ENCODE measurements at regions not wholly inside any gene's neighbourhood (a gene's known extent, or its start where the extent isn't known, plus 50 kb on each side); places are given as distances from the start of the nearest gene placed in this dataset.

GRCh38 chr2:234341306-234341985, 155.4 kb downstream of the ARL4C start:
- no peak for DNase-seq (ENCODE audit: low read depth in 2 of 2, low spot score in 1 of 2)

GRCh38 chr2:234339501-234339900, 157.4 kb downstream of the ARL4C start:
- DNase-seq (ENCODE audit: low read depth in 2 of 2, low spot score in 1 of 2), result no peak

- DNase-seq (ENCODE audit: low read depth in 2 of 2, low spot score in 1 of 2), result no peak
These were observed 157.9 kb downstream of the ARL4C start for GRCh38 chr2:234339011-234339410.

GRCh38 chr2:234335661-234336228, 161.1 kb downstream of the ARL4C start:
- DNase-seq (ENCODE audit: low read depth in 2 of 2, low spot score in 1 of 2), result peak; percentile 9 to 16

GRCh38 chr2:234334756-234335155, 162.1 kb downstream of the ARL4C start:
- no peak for DNase-seq (ENCODE audit: low read depth in 2 of 2, low spot score in 1 of 2)

GRCh38 chr2:234334151-234334550, 162.7 kb downstream of the ARL4C start:
- no peak for DNase-seq (ENCODE audit: low read depth in 2 of 2, low spot score in 1 of 2)

- DNase-seq (ENCODE audit: low read depth in 2 of 2, low spot score in 1 of 2), result no peak
These were observed 163.4 kb downstream of the ARL4C start for GRCh38 chr2:234333168-234334130.

- DNase-seq (ENCODE audit: low read depth in 2 of 2, low spot score in 1 of 2), result no peak
These were observed 164.9 kb downstream of the ARL4C start for GRCh38 chr2:234331966-234332365.

- DNase-seq (ENCODE audit: low read depth in 2 of 2, low spot score in 1 of 2), result no peak
These were observed 165.3 kb downstream of the ARL4C start for GRCh38 chr2:234331566-234331965.

GRCh38 chr2:234330902-234331301, 166.0 kb downstream of the ARL4C start:
- no peak for DNase-seq (ENCODE audit: low read depth in 2 of 2, low spot score in 1 of 2)

- DNase-seq (ENCODE audit: low read depth in 2 of 2, low spot score in 1 of 2), result no peak
These were observed 167.5 kb downstream of the ARL4C start for GRCh38 chr2:234329202-234329960.

GRCh38 chr2:234328444-234328990, 168.4 kb downstream of the ARL4C start:
- no peak for DNase-seq (ENCODE audit: low read depth in 2 of 2, low spot score in 1 of 2)

GRCh38 chr2:234326694-234327093, 170.2 kb downstream of the ARL4C start:
- DNase-seq (ENCODE audit: low read depth in 2 of 2, low spot score in 1 of 2), result no peak

- no peak for DNase-seq (ENCODE audit: low read depth in 2 of 2, low spot score in 1 of 2)
These were observed 172.8 kb downstream of the ARL4C start for GRCh38 chr2:234324116-234324515.

GRCh38 chr2:234322766-234323465, 174.0 kb downstream of the ARL4C start:
- DNase-seq (ENCODE audit: low read depth in 2 of 2, low spot score in 1 of 2), result no peak

- DNase-seq (ENCODE audit: low read depth in 2 of 2, low spot score in 1 of 2), result no peak
These were observed 176.8 kb downstream of the ARL4C start for GRCh38 chr2:234320066-234320465.

GRCh38 chr2:234318361-234318760, 178.5 kb downstream of the ARL4C start:
- DNase-seq (ENCODE audit: low read depth in 2 of 2, low spot score in 1 of 2), result no peak

GRCh38 chr2:234313558-234313957, 183.3 kb downstream of the ARL4C start:
- DNase-seq (ENCODE audit: low read depth in 2 of 2, low spot score in 1 of 2), result no peak

GRCh38 chr2:234310166-234310565, 186.7 kb downstream of the ARL4C start:
- DNase-seq (ENCODE audit: low read depth in 2 of 2, low spot score in 1 of 2), result no peak

GRCh38 chr2:234309431-234309830, 187.4 kb downstream of the ARL4C start:
- no peak for DNase-seq (ENCODE audit: low read depth in 2 of 2, low spot score in 1 of 2)
